Brain microvascular endothelial cell (primary cell): ENCODE measurements at regions not wholly inside any gene's neighbourhood (a gene's known extent, or its start where the extent isn't known, plus 50 kb on each side); places are given as distances from the start of the nearest gene placed in this dataset.

Source experiments
- DNase-seq: peaks from one replicate; pipeline ENCODE4 v3.0.0-alpha.2; 2020
- H3K27ac ChIP-seq: fragments of 250-450 bp; sonication (Bioruptor Pico); 2 replicates; pipeline ENCODE4 v1.5.1; 2020; ENCODE audit warnings: mild to moderate bottlenecking, moderate library complexity
- H3K27me3 ChIP-seq: fragments of 250-450 bp; sonication (Bioruptor Pico); replicated peaks from 2 replicates; pipeline ENCODE4 v1.5.1; 2020; ENCODE audit warnings: mild to moderate bottlenecking
- H3K36me3 ChIP-seq: fragments of 250-450 bp; sonication (Bioruptor Pico); replicated peaks from 2 replicates; pipeline ENCODE4 v1.5.1; 2020; ENCODE audit warnings: mild to moderate bottlenecking
- H3K4me3 ChIP-seq: 2 replicates; pipeline ENCODE4 v1.5.1; 2011; ENCODE audit warnings: low read depth, mild to moderate bottlenecking, control low read depth, low read length, moderate library complexity
- CTCF ChIP-seq: IDR thresholded peaks from 2 replicates; pipeline ENCODE4 v1.5.1; 2011; ENCODE audit warnings: low read depth, mild to moderate bottlenecking, moderate library complexity, low read length, control low read depth, inconsistent platforms; ENCODE audit errors: missing control alignments
- in situ Hi-C: cut with HindIII; loops from 2 replicates; pipeline ENCODE4 v1.10.0; 2017; ENCODE audit warnings: low sequenced_read_pairs, low pct_ligation_motif_present

- Histone ChIP-seq H3K36me3 (no peaks in the 10 kb centered on the region), H3K4me3 (no peak overlapping the region), H3K27me3 (no peaks in the 10 kb centered on the region), H3K27ac (peak overlapping the region; percentile 7)
- in situ Hi-C loops = no loop called here
- DNase-seq = peak; percentile 43
- TF ChIP-seq CTCF = no peak
Observed at GRCh38 chr3:168878655-168879054, 782.9 kb upstream of the GOLIM4 start.

- in situ Hi-C loops = no loop called here
- Histone ChIP-seq H3K4me3 (no peak overlapping the region), H3K27me3 (no peaks in the 10 kb centered on the region), H3K27ac (no peak overlapping the region), H3K36me3 (no peaks in the 10 kb centered on the region)
- DNase-seq = no peak
- no peak for TF ChIP-seq CTCF
Observed at GRCh38 chr3:168877899-168878298, 782.2 kb upstream of the GOLIM4 start.

GRCh38 chr3:168876346-168877035 is 780.8 kb upstream of the GOLIM4 start:
- Histone ChIP-seq H3K36me3 (no peaks in the 10 kb centered on the region), H3K27me3 (no peaks in the 10 kb centered on the region), H3K4me3 (no peak overlapping the region), H3K27ac (no peak overlapping the region)
- in situ Hi-C loops = no loop called here
- no peak for DNase-seq
- no peak for TF ChIP-seq CTCF

- no peaks in the 10 kb centered on the region for H3K27me3 ChIP-seq
- no peak for DNase-seq
- H3K27ac ChIP-seq = no peak overlapping the region
- H3K4me3 ChIP-seq = no peak overlapping the region
- in situ Hi-C loops = no loop called here
- no peaks in the 10 kb centered on the region for H3K36me3 ChIP-seq
- TF ChIP-seq CTCF = no peak
Observed at GRCh38 chr3:168872826-168873225, 777.1 kb upstream of the GOLIM4 start.

- no peaks in the 10 kb centered on the region for H3K27me3 ChIP-seq
- H3K36me3 ChIP-seq = no peaks in the 10 kb centered on the region
- no peak overlapping the region for H3K4me3 ChIP-seq
- no peak for TF ChIP-seq CTCF
- no peak for DNase-seq
- H3K27ac ChIP-seq = no peak overlapping the region
- in situ Hi-C loops = no loop called here
Observed at GRCh38 chr3:168870892-168871291, 775.2 kb upstream of the GOLIM4 start.

- in situ Hi-C loops = no loop called here
- Histone ChIP-seq H3K27me3 (no peaks in the 10 kb centered on the region), H3K4me3 (no peak overlapping the region), H3K36me3 (no peaks in the 10 kb centered on the region), H3K27ac (no peak overlapping the region)
- DNase-seq = peak; percentile 33
- peak; percentile 70 for TF ChIP-seq CTCF
Observed at GRCh38 chr3:168865022-168865551, 769.4 kb upstream of the GOLIM4 start.
